Heart right ventricle (tissue), 16 donors: ENCODE measurements at regions not wholly inside any gene's neighbourhood (a gene's known extent, or its start where the extent isn't known, plus 50 kb on each side); places are given as distances from the start of the nearest gene placed in this dataset.

ENCODE experiments used
- ATAC-seq, 8 donors: fragments of 200-7000 bp; cut with Tn5 transposase; one replicate each; pipeline ENCODE4 v1.9.1; 2020; ENCODE audit warnings: mild to moderate bottlenecking in 8 of 8, moderate library complexity in 8 of 8, moderate number of reproducible peaks in 1 of 8
- DNase-seq, 2 donors: peaks; one replicate each; pipeline ENCODE4 v3.0.0-alpha.2; 2020
- H3K27ac ChIP-seq, 10 donors: fragments of 200-600 bp; sonication (generic) in 2 of 10; one replicate each; pipeline versions ENCODE4 v1.5.0 to v1.8.0; 2020 to 2022; ENCODE audit warnings: mild to moderate bottlenecking in 3 of 10
- H3K27me3 ChIP-seq, 7 donors: fragments of 200-600 bp; one replicate each; pipeline ENCODE4 v1.8.0; 2021 to 2022; ENCODE audit warnings: mild to moderate bottlenecking in 2 of 7
- H3K36me3 ChIP-seq, 9 donors: fragments of 200-600 bp; sonication (generic) in 1 of 9; one replicate each; pipeline versions ENCODE4 v1.5.0 to v1.8.0; 2020 to 2022; ENCODE audit warnings: mild to moderate bottlenecking in 2 of 9
- H3K4me1 ChIP-seq, 9 donors: fragments of 200-600 bp; sonication (generic) in 1 of 9; one replicate each; pipeline versions ENCODE4 v1.5.0 to v1.8.0; 2020 to 2022; ENCODE audit warnings: mild to moderate bottlenecking in 4 of 9
- H3K4me3 ChIP-seq, 10 donors: fragments of 200-600 bp; sonication (generic) in 2 of 10; one replicate each; pipeline versions ENCODE4 v1.5.0 to v1.8.0; 2020 to 2022; ENCODE audit warnings: mild to moderate bottlenecking in 7 of 10, moderate library complexity in 2 of 10
- H3K9me3 ChIP-seq, 11 donors: fragments of 200-600 bp in 10 of 11; sonication (generic) in 2 of 11; one replicate each; pipeline versions ENCODE4 v1.5.0 to v1.8.0; 2013 to 2022; ENCODE audit warnings: mild to moderate bottlenecking in 2 of 11, control low read depth in 1 of 11, moderate library complexity in 1 of 11
- WGBS, 2 donors: extraction: QIAGEN DNeasy Blood & Tissue Kit; methylation state at CpG; one replicate each; pipeline ENCODE4 v1.1.7; 2013; ENCODE audit warnings: inconsistent platforms in 1 of 2; 5-methylcytosine and 5-hydroxymethylcytosine counted together
- intact Hi-C, 10 donors: fragments of 100-400 bp; cut with DNase I; formaldehyde crosslinking; loops; one replicate each; pipeline versions ENCODE4 v1.11.1 to v1.14.2; 2022
- TF ChIP-seq, protein P1 (sequence below), 9 donors: fragments of 200-600 bp; sonication (generic) in 2 of 9; IDR thresholded peaks; one replicate each; pipeline versions ENCODE4 v1.5.0 to v1.8.0; 2021 to 2022; ENCODE audit warnings: antibody characterized with exemption in 9 of 9, mild to moderate bottlenecking in 5 of 9, moderate library complexity in 1 of 9
- donor health status: Arrhythmogenic right ventricular cardiomyopathy.
- donor health status: ischemic (EF 13 %, LVEDD 7.1; RV severe dilation, severe dysfunction).
- donor health status: healthy with polysubstance abuse.
- donor health status: DM: no; HTN: yes; CAD: no.
- donor health status: DM: no; HTN: no; CAD: no.
- donor health status: ischemic (EF 25% LVEDD 6.9; RV normal size, moderate dysfunction).
- donor health status: ischemic (EF 25% LVEDD 5.7; RV mildly dilated, moderate dysfunction).
- donor health status: healthy.
- donor health status: DM: yes; HTN: yes; CAD: no.
- donor health status: Ischemic cardiomyopathy.
- donor health status: ischemic (EF 35%, LVEDD 5.7; RV mildly dilated, moderate dysfunction).
- donor health status: nonischemic (EF 11% LVEDD 7.7; RV severe dilation, severe dysfunction).
- donor health status: DM: yes; HTN: yes; CAD: no.
- donor health status: PGD.
- donor health status: ischemic (EF 29% LVEDD 5.4; RV normal size, mild dysfunction).
- donor health status: nonischemic (EF 23%, LVEDD 6.1; RV moderate dilation, normal function).

DNA sequence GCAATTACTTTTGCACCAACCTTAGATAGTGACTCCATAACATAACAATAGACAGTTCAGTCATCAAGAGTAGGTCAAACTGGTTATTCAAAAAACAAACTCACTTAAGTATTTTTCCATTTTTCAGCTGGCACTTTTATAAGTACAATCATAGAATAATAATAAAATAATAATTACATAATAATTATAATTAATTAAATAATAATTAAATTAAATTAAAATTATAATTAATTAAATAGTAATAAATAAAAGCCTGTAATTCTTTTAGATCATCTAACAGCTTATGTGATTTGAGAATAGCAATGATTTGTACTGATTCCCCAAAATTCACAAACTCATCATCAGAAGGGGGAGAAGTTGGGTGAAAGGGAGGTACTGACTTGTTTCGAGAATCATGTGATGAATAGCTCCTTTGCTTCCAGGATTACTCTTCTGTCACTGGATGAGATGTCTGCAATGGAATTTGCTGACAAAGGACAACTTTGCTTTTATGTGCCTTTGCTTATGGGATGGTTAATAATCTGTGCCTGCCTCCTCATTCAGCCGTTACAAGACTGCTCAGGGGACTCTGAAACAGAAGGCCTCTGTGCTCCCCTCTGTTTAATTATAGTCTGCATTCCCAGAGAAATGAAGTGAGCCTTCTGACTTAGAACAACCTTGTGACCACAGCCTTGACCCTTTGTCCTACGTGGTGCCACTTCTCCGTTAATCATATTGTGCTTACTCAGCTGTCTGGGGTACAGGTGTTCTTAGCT lies 104.8 kb upstream of the ENPEP start:
- WGBS, 2 donors, result 70 to 71% methylated on average over 4 of the region's 4 CpGs
- TF ChIP-seq, protein P1, sequence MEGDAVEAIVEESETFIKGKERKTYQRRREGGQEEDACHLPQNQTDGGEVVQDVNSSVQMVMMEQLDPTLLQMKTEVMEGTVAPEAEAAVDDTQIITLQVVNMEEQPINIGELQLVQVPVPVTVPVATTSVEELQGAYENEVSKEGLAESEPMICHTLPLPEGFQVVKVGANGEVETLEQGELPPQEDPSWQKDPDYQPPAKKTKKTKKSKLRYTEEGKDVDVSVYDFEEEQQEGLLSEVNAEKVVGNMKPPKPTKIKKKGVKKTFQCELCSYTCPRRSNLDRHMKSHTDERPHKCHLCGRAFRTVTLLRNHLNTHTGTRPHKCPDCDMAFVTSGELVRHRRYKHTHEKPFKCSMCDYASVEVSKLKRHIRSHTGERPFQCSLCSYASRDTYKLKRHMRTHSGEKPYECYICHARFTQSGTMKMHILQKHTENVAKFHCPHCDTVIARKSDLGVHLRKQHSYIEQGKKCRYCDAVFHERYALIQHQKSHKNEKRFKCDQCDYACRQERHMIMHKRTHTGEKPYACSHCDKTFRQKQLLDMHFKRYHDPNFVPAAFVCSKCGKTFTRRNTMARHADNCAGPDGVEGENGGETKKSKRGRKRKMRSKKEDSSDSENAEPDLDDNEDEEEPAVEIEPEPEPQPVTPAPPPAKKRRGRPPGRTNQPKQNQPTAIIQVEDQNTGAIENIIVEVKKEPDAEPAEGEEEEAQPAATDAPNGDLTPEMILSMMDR (IDR thresholded peaks at IDR 0.05), result no peak
- intact Hi-C loops, result no loop called here
- Histone ChIP-seq H3K27ac (no peak overlapping the region), H3K27me3 (no peaks in the 10 kb centered on the region), H3K36me3 (no peaks in the 10 kb centered on the region), H3K4me1 (no peaks in the 10 kb centered on the region), H3K9me3 (no peaks in the 10 kb centered on the region), H3K4me3 (no peak overlapping the region)
- ATAC-seq (no peak), DNase-seq (no peak)

DNA sequence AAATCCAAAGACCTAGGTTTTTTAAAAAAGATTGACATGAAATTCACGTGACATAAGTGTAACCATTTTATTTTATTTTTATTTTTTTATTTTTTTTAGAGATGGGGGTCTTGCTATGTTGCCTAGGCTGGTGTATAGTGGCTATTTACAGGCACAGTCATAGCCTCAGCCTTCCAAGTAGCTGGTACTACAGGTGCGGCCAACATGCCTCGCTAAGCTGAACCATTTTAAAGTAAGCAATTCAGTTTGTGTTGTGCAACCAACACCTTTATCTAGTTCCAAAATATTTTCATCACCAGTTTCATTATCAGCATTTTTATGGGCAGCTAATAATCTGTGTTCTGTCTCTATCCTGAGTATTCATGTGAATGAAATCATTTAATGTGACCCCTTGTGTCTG lies 107.5 kb upstream of the ENPEP start:
- WGBS, 2 donors, result 91 to 94% methylated on average over 3 of the region's 3 CpGs
- DNase-seq (no peak), ATAC-seq (no peak)
- intact Hi-C loops, result loop anchor here in 3 of 10 donors (10.0 kb wide), 2 partner anchors 106 to 116 kb away; partner anchors contain the start of gene ENPEP (in 2 of the 3)
- Histone ChIP-seq H3K27me3 (no peaks in the 10 kb centered on the region), H3K4me3 (no peak overlapping the region), H3K4me1 (peaks cover 0 to 9% (median 0%) of the 10 kb centered on the region in 9 donors), H3K9me3 (no peaks in the 10 kb centered on the region), H3K27ac (no peak overlapping the region), H3K36me3 (no peaks in the 10 kb centered on the region)
- TF ChIP-seq, protein P1 (IDR thresholded peaks at IDR 0.05), result no peak

DNA sequence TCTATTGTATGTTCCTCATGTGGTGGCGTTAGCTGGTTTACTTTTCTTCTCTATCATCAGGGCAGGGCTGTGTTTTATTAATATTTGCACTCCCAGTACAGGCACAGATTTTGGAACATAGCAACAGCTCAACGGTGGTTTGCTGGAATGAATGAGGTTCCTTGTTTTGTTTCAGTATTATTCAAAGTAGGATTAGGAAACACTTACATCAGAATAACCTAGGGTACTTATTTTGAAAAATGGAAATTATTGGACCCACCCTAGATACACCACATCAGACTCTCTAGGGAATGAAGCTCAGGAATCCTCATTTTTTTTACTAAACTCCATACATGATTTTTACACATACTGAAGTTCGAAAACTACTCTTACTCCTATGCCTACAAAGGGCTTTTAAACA lies 108.8 kb upstream of the ENPEP start:
- Histone ChIP-seq H3K9me3 (no peaks in the 10 kb centered on the region), H3K4me1 (peaks cover 0 to 9% (median 0%) of the 10 kb centered on the region in 9 donors), H3K27me3 (no peaks in the 10 kb centered on the region), H3K27ac (peak overlapping the region in 1 of 10 donors; percentile 6), H3K36me3 (no peaks in the 10 kb centered on the region), H3K4me3 (no peak overlapping the region)
- 80 to 88% methylated on average over 3 of the region's 3 CpGs for WGBS, 2 donors
- DNase-seq (no peak), ATAC-seq (no peak)
- intact Hi-C loops, result loop anchor here in 3 of 10 donors (10.0 kb wide), 2 partner anchors 108 to 118 kb away; partner anchors contain the start of gene ENPEP (in 2 of the 3)
- TF ChIP-seq, protein P1 (IDR thresholded peaks at IDR 0.05), result no peak

DNA sequence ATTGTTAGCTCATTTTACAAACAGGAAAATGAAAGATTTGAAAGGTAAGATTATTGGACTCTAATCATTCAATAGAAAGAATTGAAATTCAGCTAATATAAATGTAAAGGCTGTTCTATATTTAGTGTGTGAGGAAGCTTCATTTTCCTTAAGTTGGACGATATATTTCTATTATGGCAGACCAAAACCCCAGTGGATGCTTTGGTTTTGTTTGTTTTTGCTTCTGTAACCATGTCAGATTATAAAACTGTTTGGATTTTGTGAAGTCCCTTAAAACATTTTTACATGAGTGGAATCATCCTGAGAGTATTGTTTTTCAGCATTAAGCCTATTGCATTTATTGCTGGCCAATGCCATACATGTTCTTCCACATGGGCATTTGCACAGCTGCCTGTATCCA lies 110.2 kb upstream of the ENPEP start:
- 48 to 51% methylated on average over 1 of the region's 1 CpG for WGBS, 2 donors
- intact Hi-C loops, result loop anchor here in 3 of 10 donors (10.0 kb wide), 2 partner anchors 109 to 119 kb away; partner anchors contain the start of gene ENPEP (in 2 of the 3)

More for the DNA sequence above, 110.2 kb upstream of the ENPEP start:
- Histone ChIP-seq H3K27me3 (no peaks in the 10 kb centered on the region), H3K4me1 (peaks cover 0 to 9% (median 0%) of the 10 kb centered on the region in 9 donors), H3K36me3 (no peaks in the 10 kb centered on the region), H3K4me3 (no peak overlapping the region), H3K27ac (peak overlapping the region in 9 of 10 donors; percentile 29 to 85 (median 46)), H3K9me3 (no peaks in the 10 kb centered on the region)
- no peak for DNase-seq
- no peak for ATAC-seq
- TF ChIP-seq, protein P1 (IDR thresholded peaks at IDR 0.05), result no peak
